GM13977 (cell line): ENCODE measurements at regions not wholly inside any gene's neighbourhood (a gene's known extent, or its start where the extent isn't known, plus 50 kb on each side); places are given as distances from the start of the nearest gene placed in this dataset.

Experiments
- DNase-seq: peaks from one replicate; pipeline ENCODE4 v3.0.0; 2012; ENCODE audit warnings: low spot score
- in situ Hi-C: fragments of 300-500 bp; cut with MboI; formaldehyde crosslinking; loops from one replicate; pipeline ENCODE4 v1.12.0; 2022; ENCODE audit warnings: low sequenced_read_pairs, low pct_unique_long_range_greater_than_20kb, mixed read lengths, inconsistent platforms; ENCODE audit not compliant: unreplicated experiment
- TF ChIP-seq, protein P1 (sequence below): IDR thresholded peaks from 2 replicates; pipeline ENCODE4 v1.5.1; 2012; ENCODE audit warnings: mild to moderate bottlenecking, control low read depth; ENCODE audit not compliant: insufficient read depth; ENCODE audit errors: extremely low read depth, missing control alignments

- in situ Hi-C loops = no loop called here
- no peak for DNase-seq
- TF ChIP-seq, protein P1, sequence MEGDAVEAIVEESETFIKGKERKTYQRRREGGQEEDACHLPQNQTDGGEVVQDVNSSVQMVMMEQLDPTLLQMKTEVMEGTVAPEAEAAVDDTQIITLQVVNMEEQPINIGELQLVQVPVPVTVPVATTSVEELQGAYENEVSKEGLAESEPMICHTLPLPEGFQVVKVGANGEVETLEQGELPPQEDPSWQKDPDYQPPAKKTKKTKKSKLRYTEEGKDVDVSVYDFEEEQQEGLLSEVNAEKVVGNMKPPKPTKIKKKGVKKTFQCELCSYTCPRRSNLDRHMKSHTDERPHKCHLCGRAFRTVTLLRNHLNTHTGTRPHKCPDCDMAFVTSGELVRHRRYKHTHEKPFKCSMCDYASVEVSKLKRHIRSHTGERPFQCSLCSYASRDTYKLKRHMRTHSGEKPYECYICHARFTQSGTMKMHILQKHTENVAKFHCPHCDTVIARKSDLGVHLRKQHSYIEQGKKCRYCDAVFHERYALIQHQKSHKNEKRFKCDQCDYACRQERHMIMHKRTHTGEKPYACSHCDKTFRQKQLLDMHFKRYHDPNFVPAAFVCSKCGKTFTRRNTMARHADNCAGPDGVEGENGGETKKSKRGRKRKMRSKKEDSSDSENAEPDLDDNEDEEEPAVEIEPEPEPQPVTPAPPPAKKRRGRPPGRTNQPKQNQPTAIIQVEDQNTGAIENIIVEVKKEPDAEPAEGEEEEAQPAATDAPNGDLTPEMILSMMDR = no peak
Observed at GRCh38 chr3:41116851-41117250, 82.5 kb upstream of the CTNNB1 start.

- TF ChIP-seq, protein P1 = no peak
- in situ Hi-C loops = no loop called here
Observed at GRCh38 chr3:41117398-41117870, 81.9 kb upstream of the CTNNB1 start.

GRCh38 chr3:41118461-41119390 lies 80.6 kb upstream of the CTNNB1 start:
- DNase-seq = no peak
- in situ Hi-C loops = no loop called here

More at GRCh38 chr3:41117398-41117870, 81.9 kb upstream of the CTNNB1 start:
- DNase-seq = peak; percentile 61

GRCh38 chr3:41120460-41120859 lies 78.8 kb upstream of the CTNNB1 start:
- DNase-seq = no peak
- TF ChIP-seq, protein P1 = no peak
- in situ Hi-C loops = no loop called here

More at GRCh38 chr3:41118461-41119390, 80.6 kb upstream of the CTNNB1 start:
- TF ChIP-seq, protein P1 = no peak

- in situ Hi-C loops = no loop called here
- DNase-seq = no peak
- TF ChIP-seq, protein P1 = no peak
Observed at GRCh38 chr3:41125258-41125657, 74.0 kb upstream of the CTNNB1 start.

- in situ Hi-C loops = no loop called here
- TF ChIP-seq, protein P1 = no peak
- no peak for DNase-seq
Observed at GRCh38 chr3:41126472-41126871, 72.8 kb upstream of the CTNNB1 start.
